ENCODE measurements at regions not wholly inside any gene's neighbourhood (a gene's known extent, or its start where the extent isn't known, plus 50 kb on each side); places are given as distances from the start of the nearest gene placed in this dataset.

- DNase-seq: no peak
Measured at GRCh38 chr6:134520181-134521115, 202.5 kb upstream of the SGK1 start.

DNA sequence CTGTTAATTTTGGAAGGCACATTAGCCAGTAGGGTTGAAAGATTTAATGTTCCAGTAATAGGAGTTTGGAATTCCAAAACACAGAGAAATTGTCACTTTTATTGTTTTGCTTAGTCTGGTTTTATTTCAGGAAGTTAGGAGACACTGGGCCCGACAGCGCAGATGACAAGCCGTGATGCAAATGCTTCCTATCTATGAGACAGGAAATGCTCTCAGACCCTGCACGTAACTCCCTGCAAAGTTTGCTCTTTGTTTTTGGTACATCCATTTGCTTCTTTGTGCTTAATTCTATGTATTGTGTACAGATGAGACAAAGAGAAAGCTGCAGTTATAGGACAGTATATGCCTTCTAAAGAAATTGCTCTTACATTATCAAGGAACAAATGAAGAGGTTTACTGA lies 201.6 kb upstream of the SGK1 start:
- no peak for DNase-seq

DNA sequence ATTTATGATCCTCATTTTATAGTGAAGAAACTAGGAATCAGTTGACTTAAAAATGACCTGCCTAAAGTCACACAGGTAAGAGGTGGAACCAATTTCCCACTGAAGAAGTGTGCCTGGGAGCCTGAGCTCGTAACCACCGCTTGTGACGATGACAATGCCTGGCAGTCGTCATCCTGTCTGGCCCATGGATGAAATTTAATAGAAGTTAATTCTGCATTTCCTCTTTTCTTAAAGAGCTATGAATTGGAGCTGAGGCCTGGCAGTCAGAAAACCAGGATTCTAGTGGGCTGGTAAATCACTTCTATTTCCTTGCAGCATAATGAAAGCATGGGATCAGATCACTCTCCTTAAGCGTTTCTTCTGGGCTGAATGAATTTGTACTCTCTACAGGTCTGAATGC lies 200.0 kb upstream of the SGK1 start:
- no peak for DNase-seq

DNA sequence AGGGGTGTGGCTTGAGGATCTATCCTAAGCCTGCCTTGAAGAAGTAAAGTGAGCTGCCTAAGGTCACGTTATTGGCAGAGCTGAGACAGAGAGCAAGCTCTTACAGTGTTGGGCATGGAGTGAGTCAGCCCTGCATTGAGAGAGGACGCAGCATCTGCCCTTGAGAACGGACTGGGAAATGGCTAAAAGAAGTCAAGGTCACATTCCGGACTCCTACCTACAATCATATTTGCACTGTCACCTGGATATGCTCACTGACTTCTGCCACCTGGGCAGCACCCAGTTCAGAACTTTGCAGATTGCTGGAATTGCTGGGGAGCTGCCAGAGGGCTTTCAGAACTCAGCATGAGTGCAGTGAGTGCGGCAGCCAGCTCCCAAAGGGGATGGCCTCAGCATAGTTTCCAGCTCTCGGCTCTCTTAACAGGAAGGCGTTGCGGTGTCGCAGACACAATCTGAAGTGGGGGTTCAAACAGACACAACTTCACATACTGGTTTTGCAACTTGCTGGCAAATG lies 199.3 kb upstream of the SGK1 start:
- DNase-seq: no peak

- no peak for DNase-seq
Measured at GRCh38 chr6:134516582-134516981, 198.7 kb upstream of the SGK1 start.

DNA sequence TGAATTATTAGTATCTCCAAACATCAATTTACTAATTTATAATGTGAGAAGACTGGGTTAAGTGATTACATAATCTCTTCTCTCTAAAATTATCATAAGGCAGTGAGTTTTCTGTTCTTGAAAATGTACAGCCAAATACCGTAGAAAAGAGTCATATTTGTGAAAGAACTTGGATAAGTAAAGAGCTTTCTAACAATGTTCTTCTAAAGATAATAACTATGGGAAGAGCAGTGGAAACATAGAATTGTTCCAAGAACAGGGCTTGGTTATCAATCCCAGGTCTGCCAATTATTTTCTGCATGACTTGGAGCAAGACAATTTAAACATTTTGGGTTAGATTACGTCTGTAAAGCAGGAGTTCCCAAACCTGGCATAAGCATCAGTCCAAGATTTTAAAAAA lies 198.1 kb upstream of the SGK1 start:
- DNase-seq: no peak

- DNase-seq: no peak
Measured at GRCh38 chr6:134512981-134513391, 195.1 kb upstream of the SGK1 start.

- DNase-seq: no peak
Measured at GRCh38 chr6:134511984-134512683, 194.2 kb upstream of the SGK1 start.

GRCh38 chr6:134510920-134511319 lies 193.0 kb upstream of the SGK1 start:
- DNase-seq: no peak

DNA sequence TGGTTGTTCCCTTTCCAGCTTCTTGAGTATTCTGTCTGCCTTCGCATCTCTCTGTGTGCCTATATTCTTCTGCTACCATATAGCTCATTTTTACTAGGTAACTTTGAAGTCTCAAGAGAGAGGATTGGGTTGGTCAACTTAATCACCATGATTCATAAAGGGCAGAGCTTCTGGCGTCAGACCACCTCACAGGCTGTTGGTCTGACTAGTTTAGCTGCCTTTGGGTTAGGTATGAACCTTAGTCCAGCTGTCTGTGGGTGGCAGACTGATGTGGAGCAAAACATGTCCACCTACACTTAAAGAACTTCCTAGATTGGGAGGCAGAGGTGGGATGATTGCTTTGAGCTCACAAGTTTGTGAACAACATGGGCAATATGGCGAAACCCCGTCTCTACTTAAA lies 192.2 kb upstream of the SGK1 start:
- no peak for DNase-seq

DNA sequence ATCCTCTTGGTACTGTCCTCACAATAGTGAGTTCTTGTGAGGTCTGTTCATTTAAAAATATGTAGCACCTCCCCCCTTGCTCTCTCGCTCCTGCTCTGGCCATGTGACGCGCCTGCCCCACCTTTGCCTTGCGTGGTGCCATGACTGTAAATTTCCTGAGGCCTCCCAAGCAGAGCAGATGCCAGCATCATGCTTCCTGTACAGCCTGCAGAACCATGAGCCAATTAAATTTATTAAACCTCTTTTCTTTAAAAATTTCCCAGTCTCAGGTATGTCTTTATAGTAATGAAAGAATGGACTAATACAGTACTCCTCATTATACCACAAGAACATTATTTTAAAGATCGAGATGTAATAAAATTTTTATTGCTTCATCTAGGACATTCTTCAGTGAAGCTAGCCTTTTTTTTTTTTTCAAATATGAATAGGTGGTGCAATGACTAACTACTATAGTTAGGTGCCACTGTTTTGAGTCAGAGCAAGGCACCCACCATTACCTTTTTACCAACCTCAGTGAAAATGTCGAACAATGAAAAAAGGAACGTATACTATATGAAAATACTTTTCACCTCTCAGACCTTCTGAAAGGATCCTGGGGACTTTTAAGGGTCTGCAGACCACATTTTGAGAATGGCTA lies 191.1 kb upstream of the SGK1 start:
- DNase-seq: no peak

- DNase-seq: no peak
Measured at GRCh38 chr6:134506162-134506561, 188.2 kb upstream of the SGK1 start.

GRCh38 chr6:134503585-134504281 lies 185.8 kb upstream of the SGK1 start:
- no peak for DNase-seq

DNA sequence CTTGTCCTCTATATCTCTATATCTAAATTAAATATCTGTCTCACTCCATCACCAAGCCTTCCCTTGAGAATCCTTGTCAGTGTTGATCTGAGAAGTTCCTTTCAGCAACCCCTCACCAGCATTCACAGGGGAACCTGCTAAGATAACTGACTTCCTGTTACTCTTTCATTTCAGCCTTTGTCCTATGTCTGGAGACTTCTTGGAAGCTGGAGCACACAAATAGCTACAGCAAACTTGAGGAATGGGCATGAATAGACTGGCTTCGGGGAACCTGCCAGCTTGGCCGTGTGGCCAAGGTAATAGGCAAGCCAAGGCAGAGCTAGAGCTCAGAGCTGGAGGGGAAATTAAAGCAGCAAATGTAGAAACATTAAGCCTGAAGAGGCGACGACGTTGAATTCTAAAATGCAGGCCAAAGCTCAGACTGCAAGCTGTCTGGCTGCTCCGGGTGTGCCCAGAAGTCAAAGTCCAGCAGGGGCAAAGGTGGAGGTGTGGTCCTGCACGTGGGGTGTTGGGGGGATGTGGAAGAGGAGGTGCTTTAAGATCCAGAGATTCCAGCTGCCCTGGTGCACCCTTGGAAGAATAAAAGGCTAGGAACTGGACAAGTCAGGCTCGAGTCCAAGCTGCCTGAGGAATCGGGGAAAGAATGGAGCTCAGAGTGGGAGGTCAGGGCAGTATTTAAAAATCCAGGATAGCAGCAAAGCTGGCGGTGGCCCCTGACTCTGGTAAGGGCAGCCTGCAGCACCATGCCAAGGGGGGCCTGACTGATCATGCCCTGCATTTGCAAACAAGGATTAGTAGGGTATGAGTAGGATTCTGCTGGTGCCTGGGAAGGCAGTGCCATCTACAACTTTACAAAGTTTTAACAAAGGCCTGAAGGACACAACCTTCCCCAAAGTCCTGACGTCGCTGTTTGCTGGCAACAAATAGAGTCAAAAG lies 185.0 kb upstream of the SGK1 start:
- DNase-seq: no peak

DNA sequence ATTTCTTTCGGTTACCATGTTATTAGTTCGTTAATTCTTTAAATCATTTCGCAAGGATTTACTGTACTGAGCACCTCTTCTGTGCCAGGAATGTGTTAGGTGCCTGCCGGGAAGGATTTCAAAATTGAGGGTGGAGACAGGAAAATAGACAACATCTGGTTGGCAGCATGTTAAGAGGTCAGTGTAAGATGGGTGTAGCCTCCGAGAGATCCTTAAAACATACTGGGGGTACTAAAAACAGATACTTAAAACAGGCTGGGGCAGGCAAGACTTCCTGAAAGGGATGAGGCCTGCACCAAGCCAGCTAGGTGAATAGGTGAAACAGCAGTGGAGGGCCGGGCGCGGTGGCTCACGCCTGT lies 178.0 kb upstream of the SGK1 start:
- no peak for DNase-seq

DNA sequence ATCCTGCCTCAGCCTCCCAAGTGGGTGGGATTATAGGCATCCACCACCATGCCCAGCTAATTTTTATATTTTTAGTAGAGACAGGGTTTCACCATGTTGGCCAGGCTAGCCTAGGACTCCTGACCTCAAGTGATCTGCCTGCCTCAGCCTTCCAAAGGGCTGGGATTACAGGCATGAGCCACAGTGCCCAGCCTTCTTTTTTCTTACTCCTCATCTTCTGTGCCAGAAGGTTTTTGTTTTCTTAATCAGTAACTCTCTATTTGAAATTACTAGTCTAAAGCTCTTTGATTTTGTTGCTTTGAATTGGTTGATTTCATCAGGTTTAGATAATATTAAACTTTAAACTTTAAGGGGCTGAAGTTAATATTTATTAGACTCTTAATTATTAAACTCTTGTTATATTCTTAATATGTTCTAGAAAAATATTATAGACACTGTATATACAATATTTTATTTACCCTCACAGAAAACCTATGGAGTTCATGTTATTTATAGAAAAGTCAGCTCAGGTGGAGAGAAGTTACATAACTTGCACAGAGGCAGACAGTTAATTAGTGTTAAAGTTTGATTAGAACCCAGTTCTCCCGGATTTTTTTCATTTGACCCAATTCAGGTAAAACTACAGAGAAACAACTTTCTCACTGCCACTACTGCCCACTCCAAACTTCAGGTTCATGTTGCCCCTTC lies 177.4 kb upstream of the SGK1 start:
- no peak for DNase-seq

DNA sequence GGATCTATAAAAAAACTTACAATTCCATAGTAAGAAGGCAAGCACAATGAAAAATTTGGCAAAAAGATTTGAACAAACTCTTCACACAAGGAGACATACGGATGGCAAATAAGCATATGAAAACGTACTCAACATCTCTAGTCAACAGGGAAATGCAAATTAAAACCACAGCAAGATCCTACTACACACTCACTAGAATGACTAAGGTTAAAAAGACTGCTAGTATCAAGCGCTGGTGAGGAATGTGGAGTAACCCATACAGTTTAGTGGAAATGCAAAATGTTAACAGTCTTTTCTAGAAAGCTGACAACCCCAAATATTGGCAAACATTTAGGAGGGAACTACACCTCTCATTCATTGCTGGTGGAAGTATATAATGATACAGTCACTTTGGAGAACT lies 175.9 kb upstream of the SGK1 start:
- no peak for DNase-seq

GRCh38 chr6:134491477-134491876 lies 173.6 kb upstream of the SGK1 start:
- no peak for DNase-seq

DNA sequence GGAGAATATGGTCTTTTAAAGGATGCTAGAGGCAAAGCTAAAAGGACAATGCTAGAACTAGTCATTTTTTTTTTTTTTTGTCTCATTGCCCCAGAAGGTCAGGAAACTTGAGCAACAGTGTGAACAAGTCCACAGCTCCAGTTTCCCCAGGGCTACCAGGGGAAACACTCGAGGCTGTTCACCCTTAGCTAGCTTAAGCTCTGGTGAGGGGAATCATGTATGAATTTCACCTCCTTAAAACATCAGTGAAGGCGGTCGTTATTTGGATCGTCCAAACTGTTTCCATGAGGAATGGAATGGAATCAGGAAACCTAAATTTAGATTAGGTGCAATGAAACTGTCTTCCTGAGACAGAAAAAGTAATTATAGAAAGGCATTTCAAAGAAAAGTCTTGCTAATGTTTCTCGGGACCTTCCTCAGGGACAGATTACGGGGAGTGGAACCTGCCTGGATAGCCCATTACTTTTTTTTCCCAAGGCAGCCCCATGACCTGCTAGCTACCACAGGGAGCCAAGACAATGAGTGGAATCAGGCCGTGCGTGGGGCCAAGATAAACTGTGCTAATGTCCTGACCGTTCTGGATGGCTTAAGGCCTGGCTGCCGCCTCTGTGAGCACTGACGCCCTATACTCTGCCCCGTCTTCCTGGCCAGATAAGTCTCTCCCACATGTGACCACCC lies 164.8 kb upstream of the SGK1 start:
- DNase-seq: no peak

GRCh38 chr6:134481966-134482365 lies 164.1 kb upstream of the SGK1 start:
- DNase-seq: no peak

- no peak for DNase-seq
Measured at GRCh38 chr6:134480593-134480992, 162.7 kb upstream of the SGK1 start.

All from activated gamma-delta T cell (primary cell).